ENCODE measurements at regions not wholly inside any gene's neighbourhood (a gene's known extent, or its start where the extent isn't known, plus 50 kb on each side); places are given as distances from the start of the nearest gene placed in this dataset.

DNA sequence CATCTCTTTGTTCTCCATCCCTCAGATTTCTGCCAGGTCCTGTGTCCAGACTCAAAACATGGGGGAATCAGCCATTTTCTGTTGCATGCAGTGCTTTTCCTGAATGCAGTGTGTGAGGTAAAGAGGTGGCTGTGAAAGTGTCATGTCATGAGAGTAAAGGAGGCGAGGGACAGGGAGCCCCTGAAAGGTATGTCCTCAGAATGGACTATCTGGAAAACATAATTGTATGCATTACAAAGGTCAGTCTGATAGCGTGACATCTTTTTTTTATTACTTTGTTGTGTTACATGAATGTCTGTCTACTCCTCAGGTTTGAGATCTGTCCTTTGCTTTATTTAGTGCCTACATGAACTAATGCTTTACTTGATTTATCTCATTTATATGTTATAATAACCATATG, 239.1 kb downstream of the MAN2A1 start:
- no peak for TF ChIP-seq MAFK (IDR thresholded peaks at IDR 0.05; ENCODE audit: partially characterized antibody)
- no peak for TF ChIP-seq CEBPB (IDR thresholded peaks at IDR 0.05)
- no peak for TF ChIP-seq EHMT2 (IDR thresholded peaks at IDR 0.05; ENCODE audit: low read depth)
- TF ChIP-seq, protein P1, sequence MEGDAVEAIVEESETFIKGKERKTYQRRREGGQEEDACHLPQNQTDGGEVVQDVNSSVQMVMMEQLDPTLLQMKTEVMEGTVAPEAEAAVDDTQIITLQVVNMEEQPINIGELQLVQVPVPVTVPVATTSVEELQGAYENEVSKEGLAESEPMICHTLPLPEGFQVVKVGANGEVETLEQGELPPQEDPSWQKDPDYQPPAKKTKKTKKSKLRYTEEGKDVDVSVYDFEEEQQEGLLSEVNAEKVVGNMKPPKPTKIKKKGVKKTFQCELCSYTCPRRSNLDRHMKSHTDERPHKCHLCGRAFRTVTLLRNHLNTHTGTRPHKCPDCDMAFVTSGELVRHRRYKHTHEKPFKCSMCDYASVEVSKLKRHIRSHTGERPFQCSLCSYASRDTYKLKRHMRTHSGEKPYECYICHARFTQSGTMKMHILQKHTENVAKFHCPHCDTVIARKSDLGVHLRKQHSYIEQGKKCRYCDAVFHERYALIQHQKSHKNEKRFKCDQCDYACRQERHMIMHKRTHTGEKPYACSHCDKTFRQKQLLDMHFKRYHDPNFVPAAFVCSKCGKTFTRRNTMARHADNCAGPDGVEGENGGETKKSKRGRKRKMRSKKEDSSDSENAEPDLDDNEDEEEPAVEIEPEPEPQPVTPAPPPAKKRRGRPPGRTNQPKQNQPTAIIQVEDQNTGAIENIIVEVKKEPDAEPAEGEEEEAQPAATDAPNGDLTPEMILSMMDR (IDR thresholded peaks at IDR 0.05): no peak
- TF ChIP-seq EP300 (IDR thresholded peaks at IDR 0.05): no peak
- TF ChIP-seq RAD21 (conservative IDR thresholded peaks at IDR 0.05 in 1 of 2, IDR thresholded peaks at IDR 0.05 in 1 of 2): no peak
- TF ChIP-seq JUNB (IDR thresholded peaks at IDR 0.05): no peak
